ENCODE measurements at regions not wholly inside any gene's neighbourhood (a gene's known extent, or its start where the extent isn't known, plus 50 kb on each side); places are given as distances from the start of the nearest gene placed in this dataset.

- Mint-ChIP-seq H3K27me3 (no peaks in the 10 kb centered on the region), H3K27ac (no peak overlapping the region), H3K9me3 (no peaks in the 10 kb centered on the region), H3K36me3 (no peaks in the 10 kb centered on the region), H3K4me1 (peaks cover 12% of the 10 kb centered on the region), H3K4me3 (no peak overlapping the region)
Observed at GRCh38 chr12:67829896-67830295, 159.4 kb upstream of the IFNG-AS1 start.

- Mint-ChIP-seq H3K9me3 (peaks cover 11% of the 10 kb centered on the region), H3K27me3 (no peaks in the 10 kb centered on the region), H3K36me3 (peaks cover 2% of the 10 kb centered on the region), H3K4me1 (peaks cover 12% of the 10 kb centered on the region), H3K4me3 (no peak overlapping the region), H3K27ac (no peak overlapping the region)
Observed at GRCh38 chr12:67832155-67832554, 157.1 kb upstream of the IFNG-AS1 start.

- Mint-ChIP-seq H3K27ac (no peak overlapping the region), H3K27me3 (no peaks in the 10 kb centered on the region), H3K9me3 (peaks cover 23% of the 10 kb centered on the region), H3K4me3 (no peak overlapping the region), H3K4me1 (no peaks in the 10 kb centered on the region), H3K36me3 (peaks cover 7% of the 10 kb centered on the region)
Observed at GRCh38 chr12:67833602-67834001, 155.6 kb upstream of the IFNG-AS1 start.

GRCh38 chr12:67837876-67838275, 151.4 kb upstream of the IFNG-AS1 start:
- Mint-ChIP-seq H3K27me3 (no peaks in the 10 kb centered on the region), H3K9me3 (peaks cover 34% of the 10 kb centered on the region)

GRCh38 chr12:67842124-67842523, 147.1 kb upstream of the IFNG-AS1 start:
- Mint-ChIP-seq H3K36me3 (peaks cover 11% of the 10 kb centered on the region), H3K9me3 (peaks cover 24% of the 10 kb centered on the region), H3K4me1 (no peaks in the 10 kb centered on the region), H3K27me3 (no peaks in the 10 kb centered on the region), H3K27ac (no peak overlapping the region), H3K4me3 (no peak overlapping the region)

More at GRCh38 chr12:67837876-67838275, 151.4 kb upstream of the IFNG-AS1 start:
- Mint-ChIP-seq H3K36me3 (peaks cover 13% of the 10 kb centered on the region), H3K4me1 (no peaks in the 10 kb centered on the region), H3K27ac (no peak overlapping the region), H3K4me3 (no peak overlapping the region)

GRCh38 chr12:67843257-67843656, 146.0 kb upstream of the IFNG-AS1 start:
- Mint-ChIP-seq H3K9me3 (peaks cover 15% of the 10 kb centered on the region), H3K4me3 (no peak overlapping the region), H3K27me3 (no peaks in the 10 kb centered on the region), H3K4me1 (no peaks in the 10 kb centered on the region), H3K36me3 (peaks cover 7% of the 10 kb centered on the region), H3K27ac (no peak overlapping the region)

- Mint-ChIP-seq H3K4me3 (no peak overlapping the region), H3K27ac (no peak overlapping the region), H3K36me3 (no peaks in the 10 kb centered on the region), H3K9me3 (no peaks in the 10 kb centered on the region), H3K27me3 (no peaks in the 10 kb centered on the region), H3K4me1 (no peaks in the 10 kb centered on the region)
Observed at GRCh38 chr12:67852701-67853100, 136.5 kb upstream of the IFNG-AS1 start.

- Mint-ChIP-seq H3K27me3 (no peaks in the 10 kb centered on the region), H3K9me3 (no peaks in the 10 kb centered on the region), H3K36me3 (no peaks in the 10 kb centered on the region), H3K4me3 (no peak overlapping the region), H3K27ac (no peak overlapping the region), H3K4me1 (no peaks in the 10 kb centered on the region)
Observed at GRCh38 chr12:67853204-67853603, 136.0 kb upstream of the IFNG-AS1 start.

GRCh38 chr12:67854351-67854750, 134.9 kb upstream of the IFNG-AS1 start:
- no peaks in the 10 kb centered on the region for H3K4me1 Mint-ChIP-seq
- H3K27me3 Mint-ChIP-seq = no peaks in the 10 kb centered on the region
- no peak overlapping the region for H3K4me3 Mint-ChIP-seq
- no peaks in the 10 kb centered on the region for H3K9me3 Mint-ChIP-seq
- no peak overlapping the region for H3K27ac Mint-ChIP-seq
- no peaks in the 10 kb centered on the region for H3K36me3 Mint-ChIP-seq

GRCh38 chr12:67855103-67855502, 134.1 kb upstream of the IFNG-AS1 start:
- H3K9me3 Mint-ChIP-seq = no peaks in the 10 kb centered on the region
- H3K4me3 Mint-ChIP-seq = no peak overlapping the region
- H3K27me3 Mint-ChIP-seq = no peaks in the 10 kb centered on the region
- no peaks in the 10 kb centered on the region for H3K36me3 Mint-ChIP-seq
- H3K27ac Mint-ChIP-seq = no peak overlapping the region
- H3K4me1 Mint-ChIP-seq = no peaks in the 10 kb centered on the region

GRCh38 chr12:67871231-67871630, 118.0 kb upstream of the IFNG-AS1 start:
- Mint-ChIP-seq H3K36me3 (no peaks in the 10 kb centered on the region), H3K27me3 (no peaks in the 10 kb centered on the region), H3K9me3 (no peaks in the 10 kb centered on the region), H3K4me3 (no peak overlapping the region), H3K27ac (no peak overlapping the region), H3K4me1 (peaks cover 3% of the 10 kb centered on the region)

- peaks cover 3% of the 10 kb centered on the region for H3K4me1 Mint-ChIP-seq
- H3K4me3 Mint-ChIP-seq = no peak overlapping the region
- no peak overlapping the region for H3K27ac Mint-ChIP-seq
- no peaks in the 10 kb centered on the region for H3K27me3 Mint-ChIP-seq
- H3K36me3 Mint-ChIP-seq = peaks cover 1% of the 10 kb centered on the region
- H3K9me3 Mint-ChIP-seq = no peaks in the 10 kb centered on the region
Observed at GRCh38 chr12:67873355-67873754, 115.9 kb upstream of the IFNG-AS1 start.

- no peak overlapping the region for H3K27ac Mint-ChIP-seq
Observed at GRCh38 chr12:67876305-67876915, 112.8 kb upstream of the IFNG-AS1 start.

GRCh38 chr12:67877727-67878126, 111.5 kb upstream of the IFNG-AS1 start:
- peaks cover 1% of the 10 kb centered on the region for H3K36me3 Mint-ChIP-seq
- H3K4me3 Mint-ChIP-seq = no peak overlapping the region
- H3K4me1 Mint-ChIP-seq = peaks cover 12% of the 10 kb centered on the region
- no peaks in the 10 kb centered on the region for H3K9me3 Mint-ChIP-seq
- no peaks in the 10 kb centered on the region for H3K27me3 Mint-ChIP-seq
- no peak overlapping the region for H3K27ac Mint-ChIP-seq

More at GRCh38 chr12:67876305-67876915, 112.8 kb upstream of the IFNG-AS1 start:
- Mint-ChIP-seq H3K4me1 (peaks cover under 1% of the 10 kb centered on the region), H3K4me3 (no peak overlapping the region), H3K9me3 (no peaks in the 10 kb centered on the region), H3K27me3 (no peaks in the 10 kb centered on the region), H3K36me3 (peaks cover 1% of the 10 kb centered on the region)

- Mint-ChIP-seq H3K4me1 (peaks cover 12% of the 10 kb centered on the region), H3K27ac (no peak overlapping the region), H3K27me3 (no peaks in the 10 kb centered on the region), H3K36me3 (peaks cover 1% of the 10 kb centered on the region), H3K4me3 (no peak overlapping the region), H3K9me3 (no peaks in the 10 kb centered on the region)
Observed at GRCh38 chr12:67879937-67880336, 109.3 kb upstream of the IFNG-AS1 start.

- H3K27me3 Mint-ChIP-seq = no peaks in the 10 kb centered on the region
- no peaks in the 10 kb centered on the region for H3K9me3 Mint-ChIP-seq
Observed at GRCh38 chr12:67881565-67881964, 107.7 kb upstream of the IFNG-AS1 start.

GRCh38 chr12:67884596-67884995, 104.7 kb upstream of the IFNG-AS1 start:
- Mint-ChIP-seq H3K9me3 (no peaks in the 10 kb centered on the region), H3K27ac (no peak overlapping the region), H3K27me3 (no peaks in the 10 kb centered on the region), H3K4me3 (no peak overlapping the region), H3K4me1 (peaks cover 12% of the 10 kb centered on the region), H3K36me3 (no peaks in the 10 kb centered on the region)

More at GRCh38 chr12:67881565-67881964, 107.7 kb upstream of the IFNG-AS1 start:
- Mint-ChIP-seq H3K27ac (no peak overlapping the region), H3K4me1 (peaks cover 12% of the 10 kb centered on the region), H3K36me3 (peaks cover 1% of the 10 kb centered on the region), H3K4me3 (no peak overlapping the region)
